Ramos (cell line): ENCODE measurements at regions not wholly inside any gene's neighbourhood (a gene's known extent, or its start where the extent isn't known, plus 50 kb on each side); places are given as distances from the start of the nearest gene placed in this dataset.

Source experiments
- in situ Hi-C: fragments of 300-500 bp; cut with MboI; formaldehyde crosslinking; loops from one replicate; pipeline ENCODE4 v1.14.3; 2022; ENCODE audit warnings: low sequenced_read_pairs; ENCODE audit not compliant: unreplicated experiment

GRCh38 chr2:8573942-8574195 lies 108.0 kb upstream of the ID2 start:
- in situ Hi-C loops, result no loop called here

DNA sequence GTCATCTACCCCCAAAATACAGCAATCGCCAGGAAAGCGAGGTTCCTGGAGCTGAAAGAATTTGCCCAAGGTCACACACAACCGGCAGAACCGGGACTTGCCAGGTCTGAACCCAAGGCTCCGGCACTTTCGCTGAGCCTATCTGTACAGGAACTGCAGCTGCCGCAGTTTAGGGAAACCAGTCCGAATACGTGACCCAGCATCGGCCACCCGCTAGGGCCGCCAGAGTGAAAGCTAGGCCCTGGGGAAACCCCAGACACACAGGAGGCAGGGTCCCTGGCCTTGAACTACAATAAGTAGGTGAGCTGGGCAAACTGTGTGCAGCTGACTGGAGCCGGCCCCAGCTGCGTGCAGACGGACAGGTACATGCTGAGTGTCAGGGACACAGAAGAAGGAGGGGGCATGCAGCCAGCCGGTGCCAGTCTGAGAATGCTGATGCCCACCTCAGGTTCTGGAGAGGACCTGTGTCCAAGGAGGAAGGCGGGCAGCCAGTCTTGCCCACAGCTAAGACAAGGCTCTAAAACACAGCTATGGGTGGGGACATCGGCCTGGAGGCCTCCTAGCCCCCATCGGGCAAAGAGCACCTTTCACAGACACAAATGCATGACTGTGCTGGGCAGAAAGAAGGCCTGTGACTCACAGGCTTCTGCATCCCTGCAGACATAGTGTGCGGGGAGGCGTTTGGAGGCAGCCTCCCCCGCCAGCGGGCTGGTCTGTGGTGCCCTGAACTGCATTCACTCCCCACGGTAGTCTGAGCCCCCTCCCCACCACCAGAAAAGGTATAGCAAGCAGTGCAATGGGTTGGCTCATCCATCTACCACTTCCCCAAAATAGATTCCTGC lies 107.4 kb upstream of the ID2 start:
- in situ Hi-C loops, result no loop called here

DNA sequence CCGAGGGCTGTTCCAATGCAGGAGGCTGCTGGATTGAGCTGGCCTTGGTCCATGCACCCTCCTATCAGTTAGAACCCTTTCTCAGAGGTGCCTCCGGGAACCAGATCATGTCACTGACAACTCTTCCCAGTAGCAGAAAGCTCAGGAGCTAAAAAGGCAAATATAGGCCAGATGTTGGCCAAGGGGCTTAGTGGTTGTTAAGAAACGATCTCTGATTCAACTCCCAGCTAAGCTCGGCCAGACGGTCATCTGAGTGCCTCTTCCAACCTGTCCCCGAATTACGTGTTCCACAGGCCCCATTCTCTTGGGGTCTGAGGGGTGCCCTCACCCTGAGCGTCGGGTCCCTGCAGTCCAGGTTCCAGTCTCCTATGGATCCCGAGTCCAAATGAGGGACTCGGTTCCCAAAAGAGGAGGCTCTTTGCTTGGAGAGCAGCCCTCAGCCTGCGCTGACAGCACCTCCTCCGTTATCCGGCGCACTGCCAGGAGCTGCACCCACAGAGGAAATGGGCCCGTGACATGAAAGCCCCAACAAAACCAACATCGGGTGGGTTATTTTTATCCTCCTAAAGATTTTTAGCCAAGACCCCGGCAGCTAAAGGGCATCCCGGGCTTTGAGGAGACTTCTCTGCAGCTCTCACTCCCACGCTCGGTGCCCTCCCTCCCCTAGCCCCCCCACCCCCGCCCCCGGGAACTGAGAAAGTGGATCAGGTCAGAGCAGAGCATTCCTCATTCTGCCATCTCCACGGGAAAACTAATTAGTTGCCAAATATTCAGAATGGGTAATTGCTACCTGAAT lies 106.6 kb upstream of the ID2 start:
- in situ Hi-C loops, result no loop called here

- in situ Hi-C loops, result no loop called here
These were observed 105.9 kb upstream of the ID2 start for GRCh38 chr2:8575834-8576423.

DNA sequence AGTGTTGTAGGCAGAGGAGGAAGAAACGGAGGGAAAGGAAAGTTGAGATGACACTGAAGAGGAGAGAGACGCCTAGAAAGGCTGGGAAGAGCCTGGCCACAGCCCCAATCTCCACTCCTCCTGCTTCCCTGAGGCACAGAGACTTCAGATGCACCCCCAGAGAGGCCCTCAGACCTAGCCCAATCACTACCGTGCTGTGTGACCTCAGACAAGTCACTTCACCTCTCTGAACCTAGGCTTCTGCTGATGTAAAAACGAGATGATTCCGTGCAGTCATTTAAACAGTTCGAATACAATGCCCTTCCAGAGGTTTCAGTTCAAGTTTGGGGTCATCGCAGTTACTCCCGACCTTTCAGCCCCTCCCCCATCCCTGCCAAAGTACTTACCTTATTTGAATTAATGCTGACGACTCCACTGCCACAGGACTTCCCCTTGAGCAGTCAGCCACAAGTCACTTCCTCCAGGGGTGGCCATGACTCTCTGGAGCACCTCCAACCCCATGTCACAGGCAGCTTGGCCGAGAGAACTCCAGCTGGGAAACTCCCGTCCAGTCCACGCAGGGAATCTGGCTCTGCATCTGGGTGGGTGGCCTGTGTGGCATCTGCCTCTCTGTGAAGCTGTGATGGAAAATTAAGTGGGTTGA lies 105.2 kb upstream of the ID2 start:
- in situ Hi-C loops, result no loop called here

DNA sequence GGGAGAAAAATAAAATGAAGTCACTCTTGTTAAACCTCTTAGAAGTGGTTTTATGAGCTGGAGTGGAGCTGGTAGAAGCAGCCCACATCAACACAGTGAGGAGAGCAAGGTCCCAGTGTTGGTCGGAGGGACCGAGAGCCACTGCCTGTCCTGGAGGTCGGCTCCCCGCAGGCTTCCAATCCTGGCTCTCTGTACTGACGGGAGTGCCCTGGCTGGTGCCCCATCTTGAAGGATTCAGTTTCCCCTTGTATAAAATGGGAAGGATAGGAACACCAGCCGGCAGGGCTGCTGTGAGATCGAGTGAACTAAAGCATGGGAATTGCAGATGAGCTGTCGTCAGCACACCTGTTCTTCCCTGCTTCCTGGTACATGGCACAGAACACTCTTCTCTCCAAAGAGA lies 104.3 kb upstream of the ID2 start:
- in situ Hi-C loops, result no loop called here

DNA sequence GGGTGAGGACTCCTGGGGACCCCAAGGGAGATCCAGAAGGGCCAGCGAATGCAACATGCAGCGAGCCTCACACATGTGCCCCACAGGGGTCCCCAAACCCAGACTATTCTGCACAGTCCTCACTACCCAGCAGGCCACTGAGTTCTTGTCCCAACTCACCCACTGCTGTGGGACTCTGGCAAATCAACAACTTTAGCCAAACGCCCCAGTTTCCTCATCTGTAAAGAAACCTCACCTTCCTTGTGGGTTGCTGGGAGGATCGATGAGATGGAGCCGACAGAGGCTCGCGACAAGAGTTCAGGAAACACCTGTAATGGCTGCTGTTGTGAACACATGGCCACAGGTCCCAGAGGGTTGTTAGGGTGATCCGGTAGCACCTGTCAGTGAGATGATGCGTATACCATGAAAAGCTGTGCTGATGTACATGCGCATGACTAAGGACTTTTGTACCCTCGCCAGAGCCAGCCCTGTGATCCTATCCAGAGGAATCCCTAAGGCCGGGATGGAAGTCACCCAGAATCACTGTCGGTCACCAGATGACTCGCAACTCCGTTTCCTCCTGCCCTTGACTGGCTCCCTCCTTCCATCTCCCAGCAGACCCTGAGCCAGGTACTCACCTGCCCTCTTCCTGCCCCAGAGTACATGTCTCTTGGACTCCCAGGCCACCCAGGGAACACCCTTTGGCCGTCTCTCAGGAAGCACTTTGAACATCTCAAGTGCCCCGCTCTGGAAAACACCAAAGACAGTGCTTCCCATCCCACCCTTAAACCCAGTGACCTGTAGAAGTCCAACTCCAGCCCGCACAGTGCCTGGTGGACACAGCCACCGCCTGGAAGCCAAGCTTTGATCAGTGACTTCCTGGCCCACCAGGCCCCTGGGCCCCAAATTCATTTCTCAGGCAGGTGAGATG lies 103.3 kb upstream of the ID2 start:
- in situ Hi-C loops, result no loop called here

- in situ Hi-C loops, result loop anchor here (10.0 kb wide), 1 partner anchor 95 kb away; no protein-coding TSS in a partner anchor
These were observed 102.3 kb upstream of the ID2 start for GRCh38 chr2:8579485-8580085.

DNA sequence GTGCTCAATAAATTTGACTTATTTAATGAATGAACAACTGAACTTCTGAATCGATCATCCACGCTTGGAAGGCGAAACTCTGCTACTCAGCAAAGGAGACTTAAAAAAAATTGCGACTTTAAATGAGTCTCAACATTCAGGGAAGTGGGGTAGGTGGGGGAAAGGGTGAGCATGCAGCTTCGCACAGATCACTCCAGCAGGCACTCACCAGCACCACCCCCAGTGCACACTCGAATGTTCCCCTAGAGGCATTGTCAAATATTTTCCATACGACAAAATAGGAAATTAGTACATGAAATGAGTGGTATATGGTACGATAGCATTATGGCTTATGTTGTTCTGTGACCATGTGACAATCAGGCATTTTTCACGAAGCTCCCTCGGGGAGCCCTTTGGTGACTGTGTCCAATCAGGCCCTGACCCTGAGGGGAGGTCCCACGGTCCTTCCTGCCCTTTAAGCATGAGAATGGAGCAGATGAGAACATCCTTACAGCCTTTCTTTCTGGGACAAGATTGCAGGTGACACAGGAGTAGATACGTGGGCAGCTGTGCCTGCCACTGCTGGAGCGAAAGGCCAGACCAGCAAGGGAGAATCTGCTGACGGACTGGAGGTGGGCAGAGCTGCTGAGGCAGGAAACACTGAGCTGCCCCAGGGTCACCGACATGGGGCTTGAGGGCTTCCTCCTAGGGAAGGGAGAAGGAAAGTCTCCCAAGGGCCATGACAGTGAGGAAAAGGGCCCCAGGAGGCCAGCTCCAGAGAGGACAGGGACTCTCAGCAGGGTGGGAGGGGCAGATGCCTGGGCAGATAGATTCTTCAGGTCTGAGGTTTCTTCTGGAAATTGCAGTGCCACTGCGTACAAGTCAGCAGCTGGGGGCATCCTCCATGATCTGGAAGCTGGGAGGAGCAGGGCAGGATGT lies 101.3 kb upstream of the ID2 start:
- in situ Hi-C loops, result loop anchor here (10.0 kb wide), 1 partner anchor 94 kb away; no protein-coding TSS in a partner anchor

DNA sequence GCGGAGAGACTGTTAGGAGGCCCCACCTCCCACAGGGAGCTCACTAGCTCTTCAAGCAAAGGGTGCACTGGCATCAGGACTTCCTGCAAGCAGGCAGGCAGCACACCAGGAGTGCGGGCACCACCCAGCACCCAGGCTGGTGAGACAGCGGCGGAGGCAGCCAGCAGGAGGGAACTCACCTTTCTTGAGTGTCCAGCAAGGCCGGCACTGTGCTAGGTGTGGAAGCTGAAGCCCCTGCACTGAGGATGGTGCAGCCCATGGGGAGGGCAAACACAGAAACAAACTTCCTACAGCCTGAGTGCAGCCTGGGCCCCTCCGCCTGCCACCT lies 100.7 kb upstream of the ID2 start:
- in situ Hi-C loops, result loop anchor here (10.0 kb wide), 1 partner anchor 94 kb away; no protein-coding TSS in a partner anchor

DNA sequence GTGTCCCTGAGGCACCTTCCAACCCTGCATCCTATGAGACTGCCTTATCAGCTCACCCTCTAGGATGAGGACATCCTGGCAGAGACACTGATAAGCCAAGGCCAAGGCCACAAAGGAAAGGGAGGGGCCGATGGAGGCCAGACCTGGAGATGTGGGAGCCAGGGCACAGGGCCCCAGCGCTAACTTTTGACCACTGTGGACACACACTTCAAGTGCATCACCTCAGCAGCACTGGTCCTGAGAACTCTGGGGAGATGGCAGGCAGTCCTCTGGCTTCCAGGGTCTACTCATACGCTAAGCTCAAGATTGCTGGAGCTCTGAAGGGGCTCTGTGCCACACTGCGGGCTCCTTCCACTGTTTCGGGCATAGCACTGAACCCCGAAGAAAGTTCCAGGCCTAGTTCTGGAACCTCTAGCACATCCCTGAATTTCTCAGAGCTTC lies 100.2 kb upstream of the ID2 start:
- in situ Hi-C loops, result loop anchor here (10.0 kb wide), 1 partner anchor 93 kb away; no protein-coding TSS in a partner anchor

GRCh38 chr2:8582191-8582590 lies 99.7 kb upstream of the ID2 start:
- in situ Hi-C loops, result loop anchor here (10.0 kb wide), 1 partner anchor 93 kb away; no protein-coding TSS in a partner anchor

GRCh38 chr2:8582651-8583399 lies 99.0 kb upstream of the ID2 start:
- in situ Hi-C loops, result loop anchor here (10.0 kb wide), 1 partner anchor 92 kb away; no protein-coding TSS in a partner anchor

GRCh38 chr2:8583400-8584173 lies 98.3 kb upstream of the ID2 start:
- in situ Hi-C loops, result loop anchor here (10.0 kb wide), 1 partner anchor 91 kb away; no protein-coding TSS in a partner anchor

DNA sequence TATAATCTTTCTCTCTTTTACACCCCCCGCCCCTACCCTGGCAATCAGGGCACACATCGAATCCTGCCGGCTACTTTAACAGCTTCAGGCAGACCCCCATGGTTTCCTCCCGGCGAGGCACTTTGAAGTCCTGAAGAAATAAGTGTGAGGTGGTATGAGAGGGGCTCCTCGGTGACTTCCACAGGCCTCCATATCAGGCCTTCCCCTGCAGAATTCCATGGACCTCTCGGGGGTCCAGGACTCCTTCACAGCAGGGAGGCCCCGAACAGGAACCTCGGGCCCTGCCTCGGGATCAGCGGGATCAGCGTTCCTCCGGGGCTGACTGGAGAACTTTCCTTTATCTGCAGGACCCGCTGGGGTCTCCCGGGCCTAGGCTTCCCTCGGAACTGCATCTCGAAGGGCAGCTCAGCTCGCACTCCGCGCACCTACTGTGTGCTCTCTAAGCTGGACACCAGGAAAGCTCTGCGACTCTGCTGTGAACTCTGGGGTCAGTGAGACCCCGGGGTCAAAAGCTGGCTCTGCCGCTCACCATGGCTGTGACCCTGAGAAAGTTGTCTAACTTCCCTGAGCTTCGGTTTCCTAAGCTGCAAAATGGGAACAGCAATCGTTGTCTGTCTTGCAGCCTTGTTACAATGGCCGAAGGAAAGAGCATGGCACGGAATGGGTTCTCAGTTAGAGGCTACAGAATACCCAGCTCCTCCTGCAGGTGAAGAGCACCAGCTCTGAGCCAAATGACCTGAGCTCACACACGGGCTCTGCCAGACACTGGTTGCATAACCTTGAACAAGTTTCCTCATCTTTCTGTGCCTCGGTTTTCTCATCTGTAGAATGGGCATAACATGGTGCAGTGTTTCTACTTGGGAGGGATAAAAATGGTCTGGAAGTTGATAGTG lies 97.4 kb upstream of the ID2 start:
- in situ Hi-C loops, result loop anchor here (10.0 kb wide), 1 partner anchor 90 kb away; no protein-coding TSS in a partner anchor
